NCI-H82 treated with DMSO at 0.1 percent for 48 hours (cell line): ENCODE measurements at regions not wholly inside any gene's neighbourhood (a gene's known extent, or its start where the extent isn't known, plus 50 kb on each side); places are given as distances from the start of the nearest gene placed in this dataset.
"Not testable (repeated sequence)": the region's sequence is repeated elsewhere in the genome, so short reads cannot be mapped to it uniquely, and the experiment has no call there.

Experiments
- DNase-seq: peaks from one replicate; lab custom pipeline; 2025; ENCODE audit not compliant: unreplicated experiment; lab: John Stamatoyannopoulos, UW

- DNase-seq, result no peak
Measured at GRCh38 chr16:60302676-60303075, 1568.6 kb upstream of the GOT2 start.

GRCh38 chr16:60302261-60302660 is 1568.1 kb upstream of the GOT2 start:
- DNase-seq, result no peak

- no peak for DNase-seq
Measured at GRCh38 chr16:60299241-60299776, 1565.2 kb upstream of the GOT2 start.

- no peak for DNase-seq
Measured at GRCh38 chr16:60295451-60295850, 1561.3 kb upstream of the GOT2 start.

- DNase-seq, result no peak
Measured at GRCh38 chr16:60285794-60286193, 1551.7 kb upstream of the GOT2 start.

GRCh38 chr16:60279061-60279665 is 1545.0 kb upstream of the GOT2 start:
- DNase-seq, result no peak

GRCh38 chr16:60274431-60275019 is 1540.4 kb upstream of the GOT2 start:
- DNase-seq, result no peak

- no peak for DNase-seq
Measured at GRCh38 chr16:60271781-60272180, 1537.7 kb upstream of the GOT2 start.

- no peak for DNase-seq
Measured at GRCh38 chr16:60271025-60271771, 1537.1 kb upstream of the GOT2 start.

GRCh38 chr16:60261425-60261824 is 1527.3 kb upstream of the GOT2 start:
- DNase-seq, result no peak

- no peak for DNase-seq
Measured at GRCh38 chr16:60259956-60260355, 1525.8 kb upstream of the GOT2 start.

GRCh38 chr16:60246086-60246485 is 1512.0 kb upstream of the GOT2 start:
- DNase-seq, result no peak

GRCh38 chr16:60241671-60242070 is 1507.6 kb upstream of the GOT2 start:
- no peak for DNase-seq

GRCh38 chr16:60230666-60231065 is 1496.5 kb upstream of the GOT2 start:
- DNase-seq, result no peak

- DNase-seq, result peak; percentile 69
Measured at GRCh38 chr16:60225541-60225940, 1491.4 kb upstream of the GOT2 start.

GRCh38 chr16:60217787-60218186 is 1483.7 kb upstream of the GOT2 start:
- DNase-seq, result no peak

- DNase-seq, result no peak
Measured at GRCh38 chr16:60214311-60214710, 1480.2 kb upstream of the GOT2 start.

GRCh38 chr16:60206516-60206915 is 1472.4 kb upstream of the GOT2 start:
- no peak for DNase-seq

GRCh38 chr16:60204181-60204580 is 1470.1 kb upstream of the GOT2 start:
- DNase-seq, result no peak

- no peak for DNase-seq
Measured at GRCh38 chr16:60203525-60204124, 1469.5 kb upstream of the GOT2 start.

GRCh38 chr16:60200729-60201128 is 1466.6 kb upstream of the GOT2 start:
- not testable (repeated sequence) for DNase-seq

GRCh38 chr16:60200161-60200560 is 1466.0 kb upstream of the GOT2 start:
- no peak for DNase-seq
